NCI-H510A treated with DMSO at 0.1 percent for 48 hours (cell line): ENCODE measurements at regions not wholly inside any gene's neighbourhood (a gene's known extent, or its start where the extent isn't known, plus 50 kb on each side); places are given as distances from the start of the nearest gene placed in this dataset.

Experiments
- DNase-seq: peaks from one replicate; lab custom pipeline; 2025; lab: John Stamatoyannopoulos, UW

GRCh38 chr16:6207124-6207523 is 1109.5 kb upstream of the EEF2KMT start:
- DNase-seq, result no peak

GRCh38 chr16:6206080-6206479 is 1108.5 kb upstream of the EEF2KMT start:
- no peak for DNase-seq

- no peak for DNase-seq
Measured at GRCh38 chr16:6204945-6205344, 1107.3 kb upstream of the EEF2KMT start.

GRCh38 chr16:6200861-6201260 is 1103.3 kb upstream of the EEF2KMT start:
- no peak for DNase-seq

GRCh38 chr16:6200271-6200670 is 1102.7 kb upstream of the EEF2KMT start:
- no peak for DNase-seq

- no peak for DNase-seq
Measured at GRCh38 chr16:6195966-6196365, 1098.4 kb upstream of the EEF2KMT start.

GRCh38 chr16:6193718-6194117 is 1096.1 kb upstream of the EEF2KMT start:
- DNase-seq, result no peak

GRCh38 chr16:6192984-6193383 is 1095.4 kb upstream of the EEF2KMT start:
- no peak for DNase-seq

- DNase-seq, result no peak
Measured at GRCh38 chr16:6192532-6192931, 1094.9 kb upstream of the EEF2KMT start.

GRCh38 chr16:6190776-6191175 is 1093.2 kb upstream of the EEF2KMT start:
- no peak for DNase-seq

GRCh38 chr16:6189216-6189615 is 1091.6 kb upstream of the EEF2KMT start:
- DNase-seq, result no peak

GRCh38 chr16:6177616-6178180 is 1080.1 kb upstream of the EEF2KMT start:
- DNase-seq, result no peak

GRCh38 chr16:6170022-6170421 is 1072.4 kb upstream of the EEF2KMT start:
- DNase-seq, result no peak

GRCh38 chr16:6165330-6165979 is 1067.9 kb upstream of the EEF2KMT start:
- no peak for DNase-seq

- DNase-seq, result no peak
Measured at GRCh38 chr16:6160871-6161270, 1063.3 kb upstream of the EEF2KMT start.

- no peak for DNase-seq
Measured at GRCh38 chr16:6160303-6160702, 1062.7 kb upstream of the EEF2KMT start.

GRCh38 chr16:6157806-6158205 is 1060.2 kb upstream of the EEF2KMT start:
- no peak for DNase-seq

GRCh38 chr16:6155271-6155670 is 1057.7 kb upstream of the EEF2KMT start:
- no peak for DNase-seq

- DNase-seq, result no peak
Measured at GRCh38 chr16:6153901-6154300, 1056.3 kb upstream of the EEF2KMT start.

- no peak for DNase-seq
Measured at GRCh38 chr16:6149031-6149430, 1051.4 kb upstream of the EEF2KMT start.

- no peak for DNase-seq
Measured at GRCh38 chr16:6148361-6148760, 1050.8 kb upstream of the EEF2KMT start.

- DNase-seq, result no peak
Measured at GRCh38 chr16:6146874-6147425, 1049.4 kb upstream of the EEF2KMT start.

GRCh38 chr16:6146356-6146755 is 1048.8 kb upstream of the EEF2KMT start:
- DNase-seq, result no peak

GRCh38 chr16:6144463-6144862 is 1046.9 kb upstream of the EEF2KMT start:
- DNase-seq, result no peak
